AG09319 (cell line): ENCODE measurements at regions not wholly inside any gene's neighbourhood (a gene's known extent, or its start where the extent isn't known, plus 50 kb on each side); places are given as distances from the start of the nearest gene placed in this dataset.

Experiments
- DNase-seq: peaks from one replicate; pipeline ENCODE4 v3.0.0-alpha.2; 2010; ENCODE audit warnings: low read depth; ENCODE audit errors: extremely low read depth
- TF ChIP-seq, protein P1 (sequence below): IDR thresholded peaks from 2 replicates; pipeline ENCODE4 v1.5.1; 2011; ENCODE audit warnings: low read depth, mild to moderate bottlenecking, inconsistent platforms, low read length, moderate library complexity

- TF ChIP-seq, protein P1, sequence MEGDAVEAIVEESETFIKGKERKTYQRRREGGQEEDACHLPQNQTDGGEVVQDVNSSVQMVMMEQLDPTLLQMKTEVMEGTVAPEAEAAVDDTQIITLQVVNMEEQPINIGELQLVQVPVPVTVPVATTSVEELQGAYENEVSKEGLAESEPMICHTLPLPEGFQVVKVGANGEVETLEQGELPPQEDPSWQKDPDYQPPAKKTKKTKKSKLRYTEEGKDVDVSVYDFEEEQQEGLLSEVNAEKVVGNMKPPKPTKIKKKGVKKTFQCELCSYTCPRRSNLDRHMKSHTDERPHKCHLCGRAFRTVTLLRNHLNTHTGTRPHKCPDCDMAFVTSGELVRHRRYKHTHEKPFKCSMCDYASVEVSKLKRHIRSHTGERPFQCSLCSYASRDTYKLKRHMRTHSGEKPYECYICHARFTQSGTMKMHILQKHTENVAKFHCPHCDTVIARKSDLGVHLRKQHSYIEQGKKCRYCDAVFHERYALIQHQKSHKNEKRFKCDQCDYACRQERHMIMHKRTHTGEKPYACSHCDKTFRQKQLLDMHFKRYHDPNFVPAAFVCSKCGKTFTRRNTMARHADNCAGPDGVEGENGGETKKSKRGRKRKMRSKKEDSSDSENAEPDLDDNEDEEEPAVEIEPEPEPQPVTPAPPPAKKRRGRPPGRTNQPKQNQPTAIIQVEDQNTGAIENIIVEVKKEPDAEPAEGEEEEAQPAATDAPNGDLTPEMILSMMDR, result peak; percentile 28
- no peak for DNase-seq
Measured at GRCh38 chr6:44062771-44063560, 64.3 kb downstream of the MRPL14 start.

DNA sequence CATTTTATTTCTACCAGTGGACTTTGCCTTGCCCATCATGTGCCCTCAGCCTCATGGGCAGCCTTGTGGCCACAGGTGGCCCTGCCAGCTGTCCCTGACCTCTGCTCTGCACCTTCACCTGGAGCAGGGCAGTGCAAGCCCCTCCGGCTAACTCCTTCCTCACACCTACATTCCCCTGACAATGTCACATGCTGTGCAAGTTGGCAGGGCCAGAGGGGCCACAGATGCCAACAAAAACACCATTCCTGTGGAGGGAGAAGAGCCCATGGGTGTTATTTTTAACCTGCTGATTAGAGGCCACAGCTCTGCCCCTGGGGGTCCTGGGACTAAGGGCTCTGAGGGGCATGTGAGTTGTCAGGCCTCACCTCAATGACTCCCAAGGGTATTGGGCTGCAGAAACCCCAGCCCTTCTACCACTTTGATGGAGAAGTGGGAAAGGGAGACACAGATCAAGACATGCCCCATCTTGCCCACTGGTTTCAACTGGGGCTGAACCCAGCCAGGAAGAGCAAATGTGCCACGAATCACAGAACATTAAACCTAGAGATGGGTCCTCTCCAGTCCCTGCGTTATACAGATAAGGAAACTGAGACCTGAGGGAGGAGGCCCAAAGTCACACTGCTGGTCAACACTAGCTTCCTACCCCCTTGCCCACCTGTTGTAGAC, 65.0 kb downstream of the MRPL14 start:
- no peak for DNase-seq
- TF ChIP-seq, protein P1, result no peak

DNA sequence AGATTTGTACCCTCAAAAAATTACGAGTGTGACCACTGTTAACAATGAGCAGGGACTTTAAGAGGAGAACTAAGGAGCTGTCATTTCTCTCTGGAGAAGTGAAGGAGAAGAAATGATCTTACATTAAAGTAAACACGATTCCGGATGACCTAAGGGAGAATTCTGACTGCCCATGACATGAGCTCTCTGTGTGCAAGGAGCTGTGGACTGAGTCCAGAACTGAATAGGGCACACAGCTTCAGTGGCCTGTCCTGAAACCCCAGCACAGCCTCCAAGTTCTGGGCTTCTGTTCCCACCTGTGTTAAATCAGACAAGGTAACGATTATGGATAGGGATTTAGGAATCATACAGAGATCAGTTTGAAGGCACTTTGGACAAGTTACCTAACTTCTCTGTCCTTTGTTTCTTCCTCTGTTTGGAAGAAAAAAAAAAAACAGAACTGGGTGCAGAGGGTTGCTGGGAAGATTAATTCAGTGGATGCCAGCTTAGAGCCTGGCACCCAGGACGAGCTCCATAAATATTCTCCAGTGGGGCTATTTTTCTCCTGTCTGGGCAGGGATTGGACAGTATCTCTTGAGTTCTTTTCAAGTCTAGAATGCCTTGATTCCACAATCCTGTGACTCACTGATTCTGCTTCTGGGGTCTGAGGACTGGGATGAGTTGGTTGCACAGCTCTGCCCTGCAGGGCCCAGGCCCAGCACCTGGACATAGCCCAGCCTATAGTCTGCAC, 65.7 kb downstream of the MRPL14 start:
- TF ChIP-seq, protein P1, result no peak
- no peak for DNase-seq

- no peak for DNase-seq
- TF ChIP-seq, protein P1, result no peak
Measured at GRCh38 chr6:44060612-44061374, 66.5 kb downstream of the MRPL14 start.

DNA sequence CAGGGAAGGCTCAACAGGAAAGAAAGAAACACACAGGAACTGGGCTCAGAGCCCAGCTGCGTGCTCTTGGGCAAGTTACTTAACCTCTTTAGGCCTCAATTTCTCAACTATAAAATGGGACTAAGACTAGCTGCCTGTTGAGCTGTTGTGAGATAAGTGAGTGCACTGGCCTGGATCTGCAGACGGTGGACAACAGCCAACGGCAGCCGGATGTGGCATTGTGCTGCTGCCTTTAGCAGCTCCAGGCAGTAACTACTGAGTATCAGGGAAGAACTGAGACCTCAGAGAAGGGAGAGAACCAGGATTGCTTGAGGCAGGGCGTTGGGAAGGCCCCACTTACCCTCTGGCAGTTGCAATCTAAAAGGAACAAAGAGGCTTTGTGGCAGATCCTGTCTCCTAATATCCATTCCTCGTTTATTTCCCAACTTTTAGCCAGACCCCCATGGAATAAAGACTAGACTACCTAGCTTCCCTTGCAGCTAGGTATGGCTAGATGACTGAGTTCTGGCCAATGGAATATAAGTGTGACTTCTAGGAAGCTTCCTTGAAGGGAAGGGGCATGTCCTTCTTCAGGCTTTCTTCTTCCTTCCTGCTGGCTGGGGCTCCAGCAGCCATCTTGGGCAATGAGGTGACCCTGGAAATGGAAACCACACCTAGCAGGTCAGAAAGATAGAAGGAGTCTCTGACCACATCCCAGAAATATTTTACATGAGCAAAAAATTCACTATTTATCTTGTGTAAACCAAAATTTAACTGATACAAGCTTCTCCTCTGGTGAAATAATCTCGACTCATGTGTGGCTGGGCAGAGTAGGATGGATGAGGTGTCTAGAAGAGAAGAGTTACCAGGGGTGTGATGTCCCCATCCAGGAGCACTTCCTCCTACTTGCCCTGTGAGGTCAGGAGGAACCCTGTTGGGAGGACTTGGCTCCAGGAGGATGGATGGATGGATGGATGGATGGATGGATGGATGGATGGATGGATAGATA, 67.6 kb downstream of the MRPL14 start:
- DNase-seq, result no peak
- TF ChIP-seq, protein P1, result no peak

GRCh38 chr6:44058617-44059358, 68.5 kb downstream of the MRPL14 start:
- DNase-seq, result peak; percentile 98
- TF ChIP-seq, protein P1, result no peak
